Adrenal gland (tissue), 5 donors: ENCODE measurements at regions not wholly inside any gene's neighbourhood (a gene's known extent, or its start where the extent isn't known, plus 50 kb on each side); places are given as distances from the start of the nearest gene placed in this dataset.

Source experiments
- CTCF ChIP-seq, 6 experiments: fragments of 450-650 bp in 4 of 6; fragments of 200-600 bp in 2 of 6; sonication (generic) in 1 of 6; IDR thresholded peaks; 1 replicate in 5 of 6; 2 replicates in 1 of 6; pipeline versions ENCODE4 v1.5.1 to v1.8.0; 2016 to 2021; ENCODE audit warnings: antibody characterized with exemption in 6 of 6, mild to moderate bottlenecking in 2 of 6, moderate library complexity in 1 of 6
- POLR2A ChIP-seq, 2 donors: fragments of 450-650 bp; IDR thresholded peaks; one replicate each; pipeline ENCODE4 v1.6.1; 2017; ENCODE audit warnings: antibody characterized with exemption in 2 of 2, mild to moderate bottlenecking in 2 of 2, moderate library complexity in 1 of 2
- donor health status: DM: no; HTN: no; CAD: no.

- TF ChIP-seq CTCF (IDR thresholded peaks at IDR 0.05) (no peak), POLR2A (IDR thresholded peaks at IDR 0.05) (no peak)
These were observed 552.1 kb downstream of the DNAJB9 start for GRCh38 chr7:109121599-109122300.
